CD8-positive, alpha-beta memory T cell (primary cell): ENCODE measurements at regions not wholly inside any gene's neighbourhood (a gene's known extent, or its start where the extent isn't known, plus 50 kb on each side); places are given as distances from the start of the nearest gene placed in this dataset.
A peak's percentile ranks its signal among the peaks of the same experiment; 100 is the strongest.

ENCODE experiments used
- CTCF ChIA-PET: fragments of 350-600 bp; sonication (Branson Sonifier 250); formaldehyde crosslinking; loops from one replicate; lab custom pipeline; 2021; ENCODE audit warnings: antibody characterized with exemption; lab: Charles Lee
- POLR2A ChIA-PET: fragments of 350-600 bp; sonication (Branson Sonifier 250); formaldehyde crosslinking; loops from one replicate; lab custom pipeline; 2021; ENCODE audit warnings: antibody characterized with exemption; lab: Charles Lee
- DNase-seq, 5 donors: peaks; one replicate each; pipeline versions ENCODE4 v3.0.0 to v3.0.0-alpha.2; 2020 to 2022; ENCODE audit warnings: mixed read lengths in 1 of 5
- H3K27ac ChIP-seq: one replicate; pipeline ENCODE4 v1.7.0; 2013; ENCODE audit warnings: low read depth, mild to moderate bottlenecking, low read length, moderate library complexity
- H3K27me3 ChIP-seq: 2 replicates; pipeline ENCODE4 v1.7.0; 2013; ENCODE audit warnings: low read length, mild to moderate bottlenecking; ENCODE audit not compliant: insufficient read depth, poor library complexity, severe bottlenecking
- H3K36me3 ChIP-seq: 2 replicates; pipeline ENCODE4 v1.7.0; 2013; ENCODE audit warnings: mild to moderate bottlenecking, low read length, moderate library complexity; ENCODE audit not compliant: insufficient read depth
- H3K4me1 ChIP-seq: 2 replicates; pipeline ENCODE4 v1.7.0; 2013; ENCODE audit warnings: mild to moderate bottlenecking, low read length, moderate library complexity; ENCODE audit not compliant: insufficient read depth
- H3K4me3 ChIP-seq: 2 replicates; pipeline ENCODE4 v1.7.0; 2013; ENCODE audit warnings: mild to moderate bottlenecking, low read length
- H3K9me3 ChIP-seq: 2 replicates; pipeline ENCODE4 v1.7.0; 2013; ENCODE audit warnings: mild to moderate bottlenecking, low read length
- H3K27ac Mint-ChIP-seq, 8 donors: one replicate each; pipeline ENCODE4 v1.8.0; 2020 to 2021; ENCODE audit warnings: mixed read lengths in 8 of 8, mild to moderate bottlenecking in 6 of 8, inconsistent platforms in 3 of 8, moderate library complexity in 3 of 8
- H3K27me3 Mint-ChIP-seq, 2 donors: one replicate each; pipeline ENCODE4 v1.8.0; 2020 to 2021; ENCODE audit warnings: mixed read lengths in 2 of 2, mild to moderate bottlenecking in 1 of 2, moderate library complexity in 1 of 2
- H3K36me3 Mint-ChIP-seq, 3 donors: one replicate each; pipeline ENCODE4 v1.8.0; 2020 to 2021; ENCODE audit warnings: mixed read lengths in 3 of 3, inconsistent platforms in 1 of 3, mild to moderate bottlenecking in 1 of 3
- H3K4me1 Mint-ChIP-seq, 3 donors: one replicate each; pipeline ENCODE4 v1.8.0; 2020 to 2021; ENCODE audit warnings: mixed read lengths in 3 of 3, inconsistent platforms in 1 of 3, mild to moderate bottlenecking in 1 of 3
- H3K4me3 Mint-ChIP-seq, 7 donors: one replicate each; pipeline ENCODE4 v1.8.0; 2020 to 2021; ENCODE audit warnings: mixed read lengths in 7 of 7, mild to moderate bottlenecking in 6 of 7, moderate library complexity in 4 of 7, inconsistent platforms in 2 of 7
- H3K9me3 Mint-ChIP-seq, 5 donors: one replicate each; pipeline ENCODE4 v1.8.0; 2020 to 2022; ENCODE audit warnings: mixed read lengths in 5 of 5, mild to moderate bottlenecking in 3 of 5, moderate library complexity in 2 of 5, inconsistent platforms in 1 of 5

DNA sequence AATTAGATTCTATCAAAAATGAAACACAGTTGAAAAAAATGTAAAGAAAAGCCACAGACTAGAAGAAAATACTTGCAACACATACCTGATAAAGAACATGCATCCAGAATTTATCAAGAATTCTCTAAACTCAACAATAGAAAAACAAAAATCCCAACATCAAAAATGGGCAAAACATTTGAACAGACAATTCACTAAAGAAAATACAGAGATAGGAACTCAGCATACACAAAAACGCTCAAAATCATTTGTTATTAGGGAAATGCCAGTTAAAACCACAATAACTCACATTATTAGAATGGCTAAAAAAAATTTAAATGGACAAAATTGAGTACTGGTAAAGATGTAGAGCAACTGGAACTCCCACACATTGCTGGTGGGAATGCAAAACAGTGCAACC lies 311.0 kb upstream of the PRDM1 start:
- Histone ChIP-seq H3K36me3 (no peaks in the 10 kb centered on the region), H3K4me3 (no peak overlapping the region), H3K9me3 (no peaks in the 10 kb centered on the region), H3K27ac (no peak overlapping the region), H3K4me1 (no peaks in the 10 kb centered on the region), H3K27me3 (no peaks in the 10 kb centered on the region)
- peaks cover 12 to 17% (median 13%) of the 10 kb centered on the region in 5 donors for H3K9me3 Mint-ChIP-seq
- peaks cover 0 to under 1% (median 0%) of the 10 kb centered on the region in 3 donors for H3K4me1 Mint-ChIP-seq
- H3K4me3 Mint-ChIP-seq = no peak overlapping the region
- no peak for DNase-seq
- ChIA-PET POLR2A (interaction anchor here (0.6 kb wide), 1 partner anchor 212 kb away, joined by 5 read pairs; no protein-coding TSS in a partner anchor), CTCF (interaction anchor here (0.8 kb wide), 1 partner anchor 26 kb away, joined by 3 read pairs; no protein-coding TSS in a partner anchor)
- peaks cover 0 to 14% (median 2%) of the 10 kb centered on the region in 3 donors for H3K36me3 Mint-ChIP-seq
- H3K27me3 Mint-ChIP-seq = no peaks in the 10 kb centered on the region
- no peak overlapping the region for H3K27ac Mint-ChIP-seq

DNA sequence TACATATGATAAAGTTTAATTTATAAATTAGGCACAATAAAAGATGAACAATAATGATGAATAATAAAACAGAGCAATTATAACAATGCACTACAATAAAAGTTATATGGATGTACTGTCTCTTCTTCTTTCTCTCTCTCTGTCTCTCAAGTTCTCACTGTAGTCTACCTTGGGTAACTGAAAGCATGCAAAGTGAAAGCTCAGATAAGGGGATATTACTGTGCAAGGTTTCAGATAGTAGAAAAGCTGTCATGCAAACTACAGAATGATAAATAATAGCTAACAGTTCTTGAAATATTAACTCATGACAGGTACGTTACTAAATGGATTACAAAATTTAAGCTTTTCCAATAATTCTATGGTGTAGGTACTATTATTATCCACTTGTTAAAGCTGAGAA lies 311.9 kb upstream of the PRDM1 start:
- no peak overlapping the region for H3K27ac ChIP-seq
- peaks cover 12 to 17% (median 13%) of the 10 kb centered on the region in 5 donors for H3K9me3 Mint-ChIP-seq
- H3K27me3 Mint-ChIP-seq = no peaks in the 10 kb centered on the region
- CTCF ChIA-PET = interaction anchor here (0.6 kb wide), 1 partner anchor 11 kb away, joined by 3 read pairs; no protein-coding TSS in a partner anchor
- no peaks in the 10 kb centered on the region for H3K36me3 ChIP-seq
- POLR2A ChIA-PET = no interaction called here
- H3K4me1 Mint-ChIP-seq = no peaks in the 10 kb centered on the region
- no peak for DNase-seq
- H3K36me3 Mint-ChIP-seq = peaks cover 0 to 14% (median 2%) of the 10 kb centered on the region in 3 donors
- H3K4me3 Mint-ChIP-seq = no peak overlapping the region
- H3K4me3 ChIP-seq = no peak overlapping the region
- H3K4me1 ChIP-seq = no peaks in the 10 kb centered on the region
- H3K27me3 ChIP-seq = no peaks in the 10 kb centered on the region
- H3K9me3 ChIP-seq = no peaks in the 10 kb centered on the region
- no peak overlapping the region for H3K27ac Mint-ChIP-seq

DNA sequence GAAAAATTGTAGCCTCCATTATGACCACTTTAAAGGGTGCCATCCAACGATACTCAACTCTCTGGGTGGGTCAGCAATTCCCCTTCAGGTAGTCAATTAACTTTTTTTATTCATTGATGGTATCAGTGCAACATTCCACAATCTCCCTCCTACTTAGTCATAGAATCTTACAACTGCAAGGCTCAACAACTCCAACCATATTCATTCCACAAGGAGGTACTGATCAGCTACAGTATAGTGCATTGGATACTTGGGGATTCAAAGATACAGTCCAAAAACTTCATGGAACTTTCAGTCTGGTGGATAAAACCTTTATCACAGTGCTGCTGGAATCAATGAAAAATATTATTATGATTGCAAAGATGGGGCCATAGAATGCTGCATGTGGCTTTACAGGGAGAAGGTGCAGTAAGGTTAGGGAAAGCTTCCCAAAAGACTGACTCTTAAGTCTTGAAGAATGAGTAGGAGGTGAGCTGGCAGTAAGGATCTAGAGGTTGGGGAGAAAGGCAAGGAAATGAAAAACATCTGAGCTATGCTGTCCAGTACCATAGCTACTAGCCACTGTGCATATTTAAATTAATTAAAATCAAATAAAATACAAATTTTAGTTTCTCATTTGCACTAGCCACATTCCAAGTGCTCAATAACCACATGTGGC lies 314.7 kb upstream of the PRDM1 start:
- no peak overlapping the region for H3K4me3 ChIP-seq
- POLR2A ChIA-PET = no interaction called here
- no peak overlapping the region for H3K27ac Mint-ChIP-seq
- CTCF ChIA-PET = no interaction called here
- DNase-seq = no peak
- no peaks in the 10 kb centered on the region for H3K4me1 ChIP-seq
- no peaks in the 10 kb centered on the region for H3K9me3 ChIP-seq
- peaks cover 12 to 17% (median 13%) of the 10 kb centered on the region in 5 donors for H3K9me3 Mint-ChIP-seq
- no peaks in the 10 kb centered on the region for H3K27me3 Mint-ChIP-seq
- H3K4me1 Mint-ChIP-seq = no peaks in the 10 kb centered on the region
- no peaks in the 10 kb centered on the region for H3K36me3 ChIP-seq
- H3K27me3 ChIP-seq = no peaks in the 10 kb centered on the region
- no peak overlapping the region for H3K4me3 Mint-ChIP-seq
- peaks cover 0 to 14% (median 2%) of the 10 kb centered on the region in 3 donors for H3K36me3 Mint-ChIP-seq
- no peak overlapping the region for H3K27ac ChIP-seq

DNA sequence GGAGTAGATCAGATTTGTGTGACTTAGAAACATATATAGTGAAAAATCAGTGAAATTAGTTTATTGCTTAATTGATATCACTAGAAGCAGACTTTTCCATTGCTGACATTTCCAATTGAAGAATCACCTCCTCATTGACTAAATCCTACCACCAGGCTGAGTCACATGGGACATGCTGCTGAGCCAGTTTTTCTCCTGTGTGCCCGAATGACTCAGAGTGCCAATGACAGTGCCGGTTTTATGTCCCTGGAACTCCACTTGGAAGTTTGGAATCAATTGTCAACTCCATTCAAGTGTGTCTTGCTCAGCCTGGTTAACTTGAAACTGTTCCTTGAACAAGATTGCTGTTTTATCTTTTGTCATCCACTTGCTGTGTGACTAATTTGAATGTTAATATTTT lies 316.1 kb upstream of the PRDM1 start:
- Histone ChIP-seq H3K4me3 (no peak overlapping the region), H3K36me3 (no peaks in the 10 kb centered on the region), H3K27me3 (no peaks in the 10 kb centered on the region), H3K9me3 (no peaks in the 10 kb centered on the region), H3K27ac (no peak overlapping the region), H3K4me1 (no peaks in the 10 kb centered on the region)
- H3K36me3 Mint-ChIP-seq = peaks cover 0 to 6% (median 0%) of the 10 kb centered on the region in 3 donors
- H3K4me3 Mint-ChIP-seq = no peak overlapping the region
- POLR2A ChIA-PET = no interaction called here
- no peaks in the 10 kb centered on the region for H3K27me3 Mint-ChIP-seq
- no peak overlapping the region for H3K27ac Mint-ChIP-seq
- H3K4me1 Mint-ChIP-seq = no peaks in the 10 kb centered on the region
- CTCF ChIA-PET = no interaction called here
- peaks cover 3 to 8% (median 4%) of the 10 kb centered on the region in 5 donors for H3K9me3 Mint-ChIP-seq
- no peak for DNase-seq

DNA sequence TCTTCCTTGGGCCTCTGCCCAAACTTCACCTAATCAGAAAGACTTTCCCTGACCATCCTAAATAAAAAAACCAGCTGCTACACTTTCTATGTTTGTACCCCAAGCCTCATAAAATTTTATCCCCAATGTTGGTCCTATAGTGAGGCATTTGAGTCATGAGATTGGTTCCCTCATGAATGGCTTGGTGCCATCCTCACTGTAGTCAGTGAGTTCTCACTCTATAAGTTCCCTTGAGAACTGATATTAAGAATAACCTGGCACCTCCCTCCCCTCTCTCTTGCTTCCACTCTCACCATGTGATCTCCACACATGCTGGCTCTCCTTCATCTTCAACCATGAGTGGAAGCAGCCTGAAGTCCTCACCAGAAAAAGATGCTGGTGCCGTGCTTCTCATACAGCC lies 316.9 kb upstream of the PRDM1 start:
- Mint-ChIP-seq H3K27ac (no peak overlapping the region), H3K27me3 (no peaks in the 10 kb centered on the region), H3K36me3 (peaks cover 0 to 1% (median 0%) of the 10 kb centered on the region in 3 donors), H3K4me1 (no peaks in the 10 kb centered on the region), H3K4me3 (no peak overlapping the region), H3K9me3 (peaks cover 0 to under 1% (median 0%) of the 10 kb centered on the region in 5 donors)
- H3K27me3 ChIP-seq = no peaks in the 10 kb centered on the region
- no peaks in the 10 kb centered on the region for H3K4me1 ChIP-seq
- no peaks in the 10 kb centered on the region for H3K9me3 ChIP-seq
- H3K4me3 ChIP-seq = no peak overlapping the region
- H3K36me3 ChIP-seq = no peaks in the 10 kb centered on the region
- POLR2A ChIA-PET = no interaction called here
- no peak for DNase-seq
- H3K27ac ChIP-seq = no peak overlapping the region
- CTCF ChIA-PET = no interaction called here

DNA sequence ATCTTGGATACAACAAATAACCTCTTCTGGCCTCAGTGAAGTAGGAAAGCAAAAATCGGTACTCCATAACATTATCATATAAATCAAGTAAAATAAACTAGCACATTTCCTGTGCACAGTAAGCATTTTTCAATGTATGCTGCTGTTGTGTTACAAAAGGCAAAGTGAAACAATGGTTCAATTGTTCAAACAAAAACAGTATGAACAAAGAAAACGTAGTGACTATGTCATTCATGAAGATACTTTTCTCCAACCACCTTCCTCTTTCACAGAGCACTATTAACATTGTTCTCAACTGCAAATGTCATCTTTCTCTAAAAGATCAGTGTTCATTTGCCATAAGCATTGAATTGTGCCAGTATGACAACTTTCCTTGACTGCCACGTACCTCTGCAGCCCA lies 318.6 kb upstream of the PRDM1 start:
- Mint-ChIP-seq H3K4me3 (no peak overlapping the region), H3K9me3 (peaks cover 0 to 2% (median 0%) of the 10 kb centered on the region in 5 donors), H3K4me1 (no peaks in the 10 kb centered on the region), H3K36me3 (peaks cover 0 to 3% (median 1%) of the 10 kb centered on the region in 3 donors), H3K27ac (no peak overlapping the region), H3K27me3 (no peaks in the 10 kb centered on the region)
- H3K4me1 ChIP-seq = no peaks in the 10 kb centered on the region
- no peaks in the 10 kb centered on the region for H3K27me3 ChIP-seq
- no peak overlapping the region for H3K4me3 ChIP-seq
- H3K36me3 ChIP-seq = no peaks in the 10 kb centered on the region
- H3K27ac ChIP-seq = no peak overlapping the region
- POLR2A ChIA-PET = no interaction called here
- H3K9me3 ChIP-seq = no peaks in the 10 kb centered on the region
- CTCF ChIA-PET = no interaction called here
- no peak for DNase-seq

DNA sequence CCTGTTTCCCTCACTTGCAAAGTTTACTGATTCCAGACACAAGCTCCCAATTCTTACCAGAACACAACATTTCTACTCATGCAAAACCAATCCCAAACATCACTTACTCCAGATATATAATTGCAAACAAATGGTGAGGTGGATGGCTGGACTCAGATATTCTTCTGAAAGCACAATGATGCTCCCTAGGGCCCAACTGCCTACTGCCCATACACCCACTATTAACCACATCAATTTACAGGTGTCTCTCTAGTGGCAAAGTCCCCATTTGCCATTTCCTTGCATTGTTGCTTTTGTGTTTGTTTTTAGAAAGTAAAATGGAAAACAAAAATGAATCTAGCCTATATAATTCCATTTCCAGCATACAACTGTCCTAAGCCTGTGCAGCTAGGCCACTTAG lies 320.9 kb upstream of the PRDM1 start:
- Histone ChIP-seq H3K36me3 (no peaks in the 10 kb centered on the region), H3K9me3 (no peaks in the 10 kb centered on the region), H3K27me3 (no peaks in the 10 kb centered on the region), H3K27ac (no peak overlapping the region), H3K4me3 (no peak overlapping the region), H3K4me1 (no peaks in the 10 kb centered on the region)
- H3K27ac Mint-ChIP-seq = peak overlapping the region in 1 of 8 donors; percentile 0
- no peak for DNase-seq
- peaks cover 0 to 2% (median 0%) of the 10 kb centered on the region in 5 donors for H3K9me3 Mint-ChIP-seq
- H3K27me3 Mint-ChIP-seq = no peaks in the 10 kb centered on the region
- H3K4me3 Mint-ChIP-seq = no peak overlapping the region
- peaks cover 0 to 3% (median 1%) of the 10 kb centered on the region in 3 donors for H3K36me3 Mint-ChIP-seq
- ChIA-PET POLR2A (no interaction called here), CTCF (no interaction called here)
- no peaks in the 10 kb centered on the region for H3K4me1 Mint-ChIP-seq

DNA sequence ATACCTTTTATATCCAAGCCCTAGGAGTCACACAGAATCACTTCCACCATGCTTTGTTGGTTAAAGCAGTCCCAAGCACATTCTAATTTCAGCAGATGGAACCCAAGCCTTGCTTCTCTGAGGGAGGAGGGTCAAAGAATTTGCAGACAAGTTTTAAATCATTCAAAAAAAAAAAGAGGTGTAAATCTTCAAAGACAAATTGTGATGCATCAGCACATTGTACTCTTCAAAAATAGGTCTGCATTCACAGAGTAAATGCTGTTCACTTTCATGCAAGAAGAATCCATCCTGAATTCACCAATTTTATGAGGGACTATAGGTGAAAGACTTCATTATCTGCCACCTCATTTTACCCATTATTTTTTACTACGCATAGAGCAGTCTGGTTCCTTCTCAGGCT lies 321.8 kb upstream of the PRDM1 start:
- Histone ChIP-seq H3K36me3 (no peaks in the 10 kb centered on the region), H3K9me3 (no peaks in the 10 kb centered on the region), H3K27me3 (no peaks in the 10 kb centered on the region), H3K27ac (no peak overlapping the region), H3K4me1 (no peaks in the 10 kb centered on the region), H3K4me3 (no peak overlapping the region)
- Mint-ChIP-seq H3K27ac (no peak overlapping the region), H3K9me3 (peaks cover 0 to 2% (median 0%) of the 10 kb centered on the region in 5 donors), H3K4me3 (no peak overlapping the region), H3K36me3 (peaks cover 0 to 3% (median 1%) of the 10 kb centered on the region in 3 donors), H3K4me1 (no peaks in the 10 kb centered on the region), H3K27me3 (no peaks in the 10 kb centered on the region)
- no peak for DNase-seq
- ChIA-PET POLR2A (no interaction called here), CTCF (no interaction called here)
